ENCODE measurements at regions not wholly inside any gene's neighbourhood (a gene's known extent, or its start where the extent isn't known, plus 50 kb on each side); places are given as distances from the start of the nearest gene placed in this dataset.

DNA sequence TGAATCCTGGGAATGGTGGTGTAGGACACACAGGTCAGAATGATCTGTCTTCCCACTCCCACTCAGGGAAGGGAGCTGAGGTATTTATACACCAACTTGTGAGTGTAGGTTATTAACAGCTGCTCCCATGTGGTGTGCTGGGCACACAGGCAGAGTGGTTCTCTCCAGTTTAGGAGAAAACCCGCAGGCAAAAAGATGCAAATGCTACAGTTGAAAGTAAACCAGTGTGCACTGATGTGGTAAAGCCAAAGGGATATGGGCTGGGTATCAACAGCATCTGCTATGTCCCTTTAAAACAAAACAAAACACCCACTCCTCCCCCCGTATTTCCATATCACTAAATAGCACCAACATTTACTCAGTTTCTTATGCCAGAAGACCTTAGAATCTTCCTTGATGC, 75.4 kb upstream of the SYT13 start:
- TF ChIP-seq YY1 (IDR thresholded peaks at IDR 0.05; ENCODE audit: insufficient read depth, insufficient read length) = no peak
- no peak for TF ChIP-seq ZNF274 (IDR thresholded peaks at IDR 0.05; ENCODE audit: low read depth, low read length)
- no peak for TF ChIP-seq SUZ12 (IDR thresholded peaks at IDR 0.05; ENCODE audit: extremely low read depth, insufficient read depth, insufficient read length)

Data from NT2/D1 (cell line).